ENCODE measurements at regions not wholly inside any gene's neighbourhood (a gene's known extent, or its start where the extent isn't known, plus 50 kb on each side); places are given as distances from the start of the nearest gene placed in this dataset.

- TF ChIP-seq CTCF (IDR thresholded peaks at IDR 0.05; ENCODE audit: insufficient read depth, low read length, poor library complexity, severe bottlenecking) = no peak
- no peak for TF ChIP-seq EZH2phosphoT487 (conservative IDR thresholded peaks at IDR 0.05; ENCODE audit: low read length)
Observed at GRCh38 chr5:67795781-67796477, 419.6 kb upstream of the PIK3R1 start.
